NCI-H187 treated with DMSO at 0.1 percent for 48 hours (cell line): ENCODE measurements at regions not wholly inside any gene's neighbourhood (a gene's known extent, or its start where the extent isn't known, plus 50 kb on each side); places are given as distances from the start of the nearest gene placed in this dataset.
"Not testable (repeated sequence)": the region's sequence is repeated elsewhere in the genome, so short reads cannot be mapped to it uniquely, and the experiment has no call there.

ENCODE experiments used
- DNase-seq: peaks from one replicate; lab custom pipeline; 2025; lab: John Stamatoyannopoulos, UW

DNA sequence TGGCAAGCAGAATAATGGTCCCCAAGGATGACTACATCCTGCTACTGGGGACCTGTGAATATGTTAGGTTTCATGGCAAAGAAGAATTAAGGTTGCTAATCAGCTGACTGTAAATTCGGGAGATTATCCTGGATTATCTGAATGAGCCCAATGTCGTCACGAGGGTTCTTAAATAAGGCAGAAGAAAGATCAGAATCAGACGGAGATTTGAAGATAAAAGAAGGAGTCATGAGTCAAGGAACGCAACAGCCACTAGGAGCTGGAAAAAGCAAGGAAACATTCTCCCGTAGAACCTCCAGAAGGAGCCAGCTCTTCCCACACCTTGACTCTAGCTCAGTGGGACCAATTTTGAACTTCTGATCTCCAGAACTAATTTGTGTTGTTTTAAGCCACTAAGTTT is 82.9 kb upstream of the APBB1IP start:
- DNase-seq = no peak

- DNase-seq = no peak
These were observed 80.9 kb upstream of the APBB1IP start for GRCh38 chr10:26357203-26357602.

DNA sequence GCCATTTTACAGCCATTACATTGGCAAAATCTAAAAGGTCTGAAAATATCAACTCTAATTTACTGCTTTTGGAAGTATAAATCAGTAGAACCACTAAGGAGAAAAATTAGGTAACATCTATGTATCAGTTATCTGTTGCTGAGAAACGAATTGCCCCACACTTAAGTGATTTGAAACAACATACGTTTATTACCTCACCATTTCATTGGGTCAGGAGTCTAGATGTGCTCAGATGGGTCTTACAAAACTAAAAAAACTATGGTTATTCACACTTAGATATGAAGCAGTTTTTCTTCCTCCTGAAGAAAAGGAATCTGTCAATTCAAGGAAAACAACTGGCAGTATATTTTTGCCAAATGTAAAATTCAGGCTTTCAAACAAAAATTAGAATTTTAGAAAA is 80.1 kb upstream of the APBB1IP start:
- DNase-seq = no peak

DNA sequence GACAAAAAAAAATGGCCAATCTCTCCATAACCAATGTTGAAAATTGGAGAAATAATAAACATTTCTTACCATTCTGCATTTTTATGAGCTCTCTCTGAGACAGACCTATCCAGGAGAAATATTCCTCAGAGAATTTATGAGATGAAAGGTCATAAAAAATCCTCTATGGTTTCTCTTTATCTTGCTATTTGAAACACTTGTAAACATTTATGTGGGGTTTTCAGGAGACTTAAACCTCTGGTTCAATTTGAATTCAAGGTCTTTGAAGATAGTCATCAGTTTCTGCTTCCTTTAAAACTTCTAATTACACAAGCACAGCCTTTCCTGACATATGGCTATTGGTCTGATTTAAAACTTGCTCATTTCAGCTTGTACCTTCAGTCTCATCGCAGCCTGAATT is 78.5 kb upstream of the APBB1IP start:
- DNase-seq = no peak

DNA sequence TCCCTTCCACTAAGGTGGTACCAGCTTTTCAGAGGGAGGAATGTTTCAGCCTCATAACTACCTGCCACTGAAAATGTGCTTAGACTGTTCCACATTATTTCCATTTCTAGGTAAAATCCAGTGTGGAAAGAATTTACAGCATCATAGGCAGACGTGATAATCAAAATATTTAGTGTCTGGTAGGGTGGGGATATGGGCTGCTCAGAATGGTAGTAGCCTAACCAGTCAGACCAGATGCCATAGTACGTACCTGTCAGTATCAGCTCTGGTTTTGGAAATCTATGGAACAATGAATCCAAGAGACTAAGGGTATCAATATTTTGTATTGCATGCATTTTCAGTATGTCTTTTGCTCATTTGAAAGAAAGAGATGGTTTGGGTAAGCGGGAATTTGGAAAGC is 76.8 kb upstream of the APBB1IP start:
- DNase-seq = no peak

- DNase-seq = no peak
These were observed 76.2 kb upstream of the APBB1IP start for GRCh38 chr10:26361971-26362370.

GRCh38 chr10:26365681-26366358 is 72.3 kb upstream of the APBB1IP start:
- no peak for DNase-seq

DNA sequence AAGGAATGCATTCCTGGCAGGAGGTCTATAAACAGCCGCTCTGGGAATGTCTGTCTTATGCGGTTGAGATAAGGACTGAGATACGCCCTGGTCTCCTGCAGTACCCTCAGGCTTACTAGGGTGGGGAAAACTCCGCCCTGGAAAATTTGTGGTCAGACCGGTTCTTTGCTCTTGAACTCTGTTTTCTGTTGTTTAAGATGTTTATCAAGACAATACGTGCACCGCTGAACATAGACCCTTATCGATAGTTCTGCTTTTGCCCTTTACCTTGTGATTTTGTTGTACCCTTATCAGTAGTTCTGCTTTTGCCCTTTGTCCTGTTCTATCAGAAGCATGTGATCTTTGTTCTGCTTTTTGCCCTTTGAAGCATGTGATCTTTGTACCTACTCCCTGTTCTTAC is 71.1 kb upstream of the APBB1IP start:
- DNase-seq = not testable (repeated sequence)

DNA sequence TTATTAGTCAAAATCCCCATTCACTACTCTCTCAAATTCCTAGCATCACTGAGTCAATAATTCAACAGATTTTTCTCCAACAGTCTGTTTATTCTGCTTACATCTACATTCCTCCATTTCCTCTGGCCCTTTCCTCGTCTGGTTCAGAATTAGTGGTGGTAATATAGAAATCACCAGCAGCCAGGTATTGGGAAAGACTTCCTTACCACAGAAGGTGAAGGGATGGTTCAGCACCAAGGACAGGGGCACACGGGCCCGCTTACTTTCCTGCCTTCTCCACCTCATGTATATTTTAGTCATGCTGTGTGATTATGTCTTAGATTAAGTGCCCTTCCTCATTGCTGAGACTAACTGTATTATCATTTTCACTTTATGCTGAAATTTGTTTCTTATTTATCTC is 70.4 kb upstream of the APBB1IP start:
- DNase-seq = no peak

DNA sequence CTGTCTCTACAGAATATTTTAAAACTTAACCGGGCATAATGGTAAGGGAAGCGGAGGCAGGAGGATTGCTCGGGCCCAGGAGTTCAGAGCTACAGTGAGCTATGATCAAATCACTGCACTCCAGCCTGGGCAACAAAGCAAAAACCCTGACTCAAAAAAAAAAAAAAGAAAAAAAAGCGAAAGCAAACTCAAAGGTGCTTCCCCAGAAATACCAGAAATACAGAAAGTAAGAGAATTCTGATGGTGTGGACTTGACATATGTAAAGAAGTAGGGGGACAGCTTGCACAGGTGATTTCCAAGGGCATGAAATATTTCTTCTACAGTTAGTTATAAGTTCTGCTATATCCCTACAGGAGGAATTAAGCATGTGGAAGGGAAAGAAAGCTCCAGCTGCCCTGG is 69.7 kb upstream of the APBB1IP start:
- no peak for DNase-seq

DNA sequence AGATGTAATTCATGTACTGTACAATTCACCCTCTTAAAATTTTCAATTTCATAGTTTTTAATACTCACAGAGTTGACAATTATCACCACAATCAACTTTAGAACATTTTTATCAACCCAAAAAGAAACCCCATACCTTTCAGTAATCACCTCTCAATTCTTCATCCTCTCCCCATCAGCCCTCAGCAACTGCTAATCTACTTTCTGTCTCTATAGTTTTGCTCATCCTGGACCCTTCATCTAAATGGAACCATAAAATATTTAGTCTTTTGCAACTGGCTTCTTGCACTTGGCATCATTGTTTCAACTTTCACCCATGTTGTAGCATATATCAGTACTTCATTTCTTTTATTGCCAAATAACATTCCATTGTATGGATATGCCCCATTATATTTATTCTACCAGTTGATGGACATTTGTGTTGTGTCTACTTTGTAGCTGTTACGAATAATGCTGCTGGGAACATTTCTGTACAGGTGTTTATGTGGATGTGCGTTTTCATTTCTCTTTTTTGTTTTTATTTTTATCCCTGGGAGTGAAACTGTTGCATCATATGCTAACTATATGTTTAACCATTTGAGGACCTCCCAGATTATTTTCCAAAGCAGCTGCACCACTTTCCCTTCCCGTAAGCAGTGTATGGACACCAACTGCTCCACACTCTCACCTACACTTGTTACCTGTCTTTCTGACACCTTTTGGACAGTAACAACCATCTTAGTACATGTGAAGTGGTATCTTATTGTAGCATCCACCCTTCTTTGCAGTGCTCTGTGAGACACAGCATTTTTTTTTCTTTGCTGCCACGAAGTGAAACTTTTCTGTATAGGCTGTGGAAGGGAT is 65.4 kb upstream of the APBB1IP start:
- no peak for DNase-seq

DNA sequence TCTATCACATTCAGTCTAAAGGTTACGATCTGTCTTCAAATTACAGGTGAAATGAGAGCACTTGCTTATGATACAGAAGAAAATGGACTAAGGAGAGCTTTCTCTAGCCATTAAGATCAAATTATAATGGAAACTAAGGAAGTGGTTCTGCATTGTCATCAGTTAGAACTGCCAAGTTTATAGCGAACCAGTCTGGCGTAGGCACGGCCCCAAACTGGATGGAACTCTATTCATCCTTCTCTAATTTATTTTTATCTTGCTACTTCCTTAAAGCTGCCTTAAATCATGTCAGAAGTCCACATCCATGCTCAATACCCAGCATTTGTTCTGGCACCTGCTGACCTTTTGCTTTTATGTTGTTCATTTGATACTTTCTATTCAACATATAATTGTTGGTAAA is 63.7 kb upstream of the APBB1IP start:
- DNase-seq = no peak

DNA sequence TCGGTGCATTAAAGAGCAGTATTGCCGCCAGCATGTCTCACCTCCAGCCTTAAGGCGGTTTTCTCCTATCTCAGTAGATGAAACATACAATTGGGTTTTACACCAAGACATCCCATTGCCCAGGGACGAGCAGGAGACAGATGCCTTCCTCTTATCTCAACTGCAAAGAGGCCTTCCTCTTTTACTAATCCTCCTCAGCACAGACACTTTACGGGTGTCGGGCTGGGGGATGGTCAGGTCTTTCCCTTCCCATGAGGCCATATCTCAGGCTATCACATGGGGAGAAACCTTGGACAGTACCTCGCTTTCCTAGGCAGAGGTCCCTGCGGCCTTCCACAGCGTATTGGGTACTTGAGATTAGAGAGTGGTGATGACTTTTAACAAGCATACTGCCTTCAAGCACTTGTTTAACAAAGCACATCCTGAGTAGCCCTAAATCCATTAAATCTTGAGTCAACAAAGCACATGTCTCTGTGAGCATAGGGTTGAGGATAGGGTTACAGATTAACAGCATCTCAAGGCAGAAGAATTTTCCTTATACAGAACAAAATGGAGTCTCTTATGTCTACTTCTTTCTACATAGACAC is 60.8 kb upstream of the APBB1IP start:
- peak; percentile 58 for DNase-seq

DNA sequence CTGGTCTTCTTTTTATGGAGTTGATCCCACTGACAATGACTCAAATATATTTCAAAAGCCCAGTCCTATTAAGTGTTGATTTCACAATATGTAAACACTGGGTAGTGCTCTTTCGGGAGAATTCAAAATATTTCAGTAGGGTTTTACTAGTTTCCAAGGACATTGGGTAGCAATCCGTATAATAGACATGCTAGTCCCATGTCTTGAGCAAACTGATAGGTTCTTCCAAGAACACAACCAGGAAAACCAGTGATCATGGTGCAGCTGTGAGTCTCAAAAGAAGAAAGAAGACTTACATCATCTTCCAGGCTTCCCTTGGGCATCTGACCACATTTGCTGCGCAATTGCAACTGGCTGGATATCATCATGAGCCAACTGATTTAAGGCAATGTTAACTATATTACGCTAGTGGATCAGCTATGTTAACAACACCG is 59.3 kb upstream of the APBB1IP start:
- no peak for DNase-seq

DNA sequence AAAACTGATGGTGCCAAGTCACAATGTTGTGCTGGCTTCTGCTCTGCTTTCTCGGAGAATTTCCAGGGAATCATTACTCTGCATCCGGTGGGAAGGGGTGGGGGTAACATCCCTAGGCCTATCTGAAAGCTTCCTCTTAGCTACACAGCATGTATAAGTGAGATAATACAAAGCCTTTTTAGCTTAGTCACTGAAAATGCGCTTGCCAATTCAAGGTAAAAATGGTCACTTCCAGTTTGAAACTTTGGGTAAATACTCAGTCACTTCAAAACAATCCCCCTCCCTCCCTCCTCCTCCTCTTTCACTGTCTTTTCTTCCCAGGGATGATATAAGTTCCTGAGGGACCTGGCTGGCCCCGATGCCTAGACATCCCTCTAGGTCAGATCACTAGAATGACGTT is 57.3 kb upstream of the APBB1IP start:
- DNase-seq = no peak

DNA sequence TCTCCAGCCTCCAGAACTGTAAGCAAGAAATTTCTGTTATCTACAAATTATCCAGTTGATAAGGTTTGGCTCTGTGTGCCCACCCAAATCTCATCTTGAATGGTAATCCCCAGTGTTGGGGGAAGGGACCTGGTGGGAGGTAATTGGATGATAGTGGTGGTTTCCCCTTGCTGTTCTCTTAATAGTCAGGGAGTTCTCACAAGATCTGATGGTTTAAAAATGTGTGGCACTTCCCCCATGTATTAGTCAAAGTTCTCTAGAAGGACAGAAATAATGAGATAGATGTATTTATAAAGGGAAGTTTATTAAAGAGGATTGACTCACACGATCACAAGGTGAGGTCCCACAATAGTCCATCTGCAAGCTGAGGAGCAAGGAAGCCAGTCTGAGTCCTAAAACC is 56.2 kb upstream of the APBB1IP start:
- DNase-seq = no peak

GRCh38 chr10:26384600-26384999 is 53.5 kb upstream of the APBB1IP start:
- DNase-seq = no peak

- DNase-seq = no peak
These were observed 52.7 kb upstream of the APBB1IP start for GRCh38 chr10:26385443-26385842.

DNA sequence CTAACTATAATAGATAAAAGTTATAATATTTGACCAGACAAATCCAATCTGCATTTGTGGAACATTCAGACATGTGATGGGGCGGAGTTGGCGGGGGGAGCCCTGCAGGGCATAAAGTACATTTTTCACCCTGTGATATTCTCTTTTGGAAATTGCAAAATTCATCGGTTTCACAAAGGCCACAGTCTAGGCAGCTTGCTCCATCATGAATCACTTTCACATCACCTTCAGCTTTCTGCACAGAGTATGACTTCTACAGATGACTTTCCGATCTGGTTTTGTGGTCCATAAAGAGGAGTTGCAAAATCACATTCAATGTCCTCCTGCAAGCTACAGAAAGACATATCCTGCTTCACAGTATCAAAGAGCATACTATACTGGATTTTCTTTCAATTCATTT is 51.4 kb upstream of the APBB1IP start:
- no peak for DNase-seq
